PC-9 (cell line): ENCODE measurements at regions not wholly inside any gene's neighbourhood (a gene's known extent, or its start where the extent isn't known, plus 50 kb on each side); places are given as distances from the start of the nearest gene placed in this dataset.

Experiments
- CTCF ChIP-seq: fragments of 200-600 bp; sonication (generic); conservative IDR thresholded peaks from 2 replicates; pipeline ENCODE4 v1.6.1; 2017; ENCODE audit warnings: mixed run types, antibody characterized with exemption, mild to moderate bottlenecking, moderate library complexity
- EZH2 ChIP-seq: fragments of 200-600 bp; sonication (generic); IDR thresholded peaks from 2 replicates; pipeline ENCODE4 v1.8.0; 2017; ENCODE audit warnings: antibody characterized with exemption, low read depth

GRCh38 chr3:78285032-78285728, 1245.3 kb downstream of the ROBO2 start:
- TF ChIP-seq CTCF (no peak), EZH2 (no peak)
